ENCODE measurements at regions not wholly inside any gene's neighbourhood (a gene's known extent, or its start where the extent isn't known, plus 50 kb on each side); places are given as distances from the start of the nearest gene placed in this dataset.

- TF ChIP-seq REST (IDR thresholded peaks at IDR 0.05; ENCODE audit: insufficient read depth in 1 of 2, low read depth in 2 of 2, low read length in 2 of 2), result no peak
- TF ChIP-seq TAF1 (IDR thresholded peaks at IDR 0.05; ENCODE audit: borderline replicate concordance, insufficient read depth, low read length), result no peak
- TF ChIP-seq SIN3A (IDR thresholded peaks at IDR 0.05; ENCODE audit: borderline replicate concordance, insufficient read depth, low read length), result no peak
- TF ChIP-seq POLR2AphosphoS5 (IDR thresholded peaks at IDR 0.05; ENCODE audit: low read depth, low read length), result no peak
These were observed 603.6 kb downstream of the COL12A1 start for GRCh38 chr6:74602206-74602605.

- TF ChIP-seq POLR2AphosphoS5 (IDR thresholded peaks at IDR 0.05; ENCODE audit: low read depth, low read length) (no peak), SIN3A (IDR thresholded peaks at IDR 0.05; ENCODE audit: borderline replicate concordance, insufficient read depth, low read length) (no peak), TAF1 (IDR thresholded peaks at IDR 0.05; ENCODE audit: borderline replicate concordance, insufficient read depth, low read length) (no peak), FOXP2 (optimal IDR thresholded peaks at IDR 0.05; ENCODE audit: borderline replicate concordance, extremely low read depth, extremely low read length, insufficient read depth) (no peak), REST (IDR thresholded peaks at IDR 0.05; ENCODE audit: insufficient read depth in 1 of 2, low read depth in 2 of 2, low read length in 2 of 2) (no peak)
These were observed 607.1 kb downstream of the COL12A1 start for GRCh38 chr6:74598462-74599393.

GRCh38 chr6:74597840-74598239 lies 608.0 kb downstream of the COL12A1 start:
- TF ChIP-seq TAF1 (IDR thresholded peaks at IDR 0.05; ENCODE audit: borderline replicate concordance, insufficient read depth, low read length), result no peak
- TF ChIP-seq SIN3A (IDR thresholded peaks at IDR 0.05; ENCODE audit: borderline replicate concordance, insufficient read depth, low read length), result no peak
- no peak for TF ChIP-seq POLR2AphosphoS5 (IDR thresholded peaks at IDR 0.05; ENCODE audit: low read depth, low read length)

GRCh38 chr6:74597266-74597665 lies 608.6 kb downstream of the COL12A1 start:
- TF ChIP-seq TAF1 (IDR thresholded peaks at IDR 0.05; ENCODE audit: borderline replicate concordance, insufficient read depth, low read length) (0 out of 2 replicates have a peak, but pooled peaks have one; percentile 21), SIN3A (IDR thresholded peaks at IDR 0.05; ENCODE audit: borderline replicate concordance, insufficient read depth, low read length) (no peak), REST (IDR thresholded peaks at IDR 0.05; ENCODE audit: insufficient read depth in 1 of 2, low read depth in 2 of 2, low read length in 2 of 2) (0 out of 4 replicates have a peak, but pooled peaks of 1 of the 2 experiments have one; percentile 60), POLR2AphosphoS5 (IDR thresholded peaks at IDR 0.05; ENCODE audit: low read depth, low read length) (peak; percentile 61; the same call in 1 of the 2 replicates)

- TF ChIP-seq POLR2AphosphoS5 (IDR thresholded peaks at IDR 0.05; ENCODE audit: low read depth, low read length) (no peak), TAF1 (IDR thresholded peaks at IDR 0.05; ENCODE audit: borderline replicate concordance, insufficient read depth, low read length) (no peak), SIN3A (IDR thresholded peaks at IDR 0.05; ENCODE audit: borderline replicate concordance, insufficient read depth, low read length) (no peak), FOXP2 (optimal IDR thresholded peaks at IDR 0.05; ENCODE audit: borderline replicate concordance, extremely low read depth, extremely low read length, insufficient read depth) (no peak), REST (IDR thresholded peaks at IDR 0.05; ENCODE audit: insufficient read depth in 1 of 2, low read depth in 2 of 2, low read length in 2 of 2) (no peak)
These were observed 609.3 kb downstream of the COL12A1 start for GRCh38 chr6:74596588-74596987.

Measured in PFSK-1 (cell line).